ENCODE measurements at regions not wholly inside any gene's neighbourhood (a gene's known extent, or its start where the extent isn't known, plus 50 kb on each side); places are given as distances from the start of the nearest gene placed in this dataset.
"Not testable (repeated sequence)": the region's sequence is repeated elsewhere in the genome, so short reads cannot be mapped to it uniquely, and the experiment has no call there.

GRCh38 chr7:65558584-65558983 lies 184.9 kb downstream of the ZNF92 start:
- not testable (repeated sequence) for TF ChIP-seq CTCF (IDR thresholded peaks at IDR 0.05); RXRA (IDR thresholded peaks at IDR 0.05; ENCODE audit: borderline replicate concordance, low read depth); EP300 (IDR thresholded peaks at IDR 0.05; ENCODE audit: borderline replicate concordance in 1 of 2, low read depth in 1 of 2, low read length in 1 of 2); MAX (IDR thresholded peaks at IDR 0.05; ENCODE audit: low read depth); RFX5 (IDR thresholded peaks at IDR 0.05; ENCODE audit: low read length); USF2 (IDR thresholded peaks at IDR 0.05; ENCODE audit: borderline replicate concordance, low read depth, low read length); MXI1 (IDR thresholded peaks at IDR 0.05; ENCODE audit: low read depth, low read length); CHD2 (IDR thresholded peaks at IDR 0.05; ENCODE audit: low read length, partially characterized antibody); GABPA (IDR thresholded peaks at IDR 0.05; ENCODE audit: low read depth); TCF12 (IDR thresholded peaks at IDR 0.05); EZH2phosphoT487 (IDR thresholded peaks at IDR 0.05; ENCODE audit: borderline replicate concordance, low read depth); REST (IDR thresholded peaks at IDR 0.05; ENCODE audit: low read depth, low read length); SIN3A (IDR thresholded peaks at IDR 0.05; ENCODE audit: borderline replicate concordance, low read depth, low read length)

All from SK-N-SH (cell line).